ENCODE measurements at regions not wholly inside any gene's neighbourhood (a gene's known extent, or its start where the extent isn't known, plus 50 kb on each side); places are given as distances from the start of the nearest gene placed in this dataset.

- H3K27me3 ChIP-seq: no peaks in the 10 kb centered on the region
- no peak for DNase-seq
- no peaks in the 10 kb centered on the region for H3K36me3 ChIP-seq
- TF ChIP-seq, protein P1, sequence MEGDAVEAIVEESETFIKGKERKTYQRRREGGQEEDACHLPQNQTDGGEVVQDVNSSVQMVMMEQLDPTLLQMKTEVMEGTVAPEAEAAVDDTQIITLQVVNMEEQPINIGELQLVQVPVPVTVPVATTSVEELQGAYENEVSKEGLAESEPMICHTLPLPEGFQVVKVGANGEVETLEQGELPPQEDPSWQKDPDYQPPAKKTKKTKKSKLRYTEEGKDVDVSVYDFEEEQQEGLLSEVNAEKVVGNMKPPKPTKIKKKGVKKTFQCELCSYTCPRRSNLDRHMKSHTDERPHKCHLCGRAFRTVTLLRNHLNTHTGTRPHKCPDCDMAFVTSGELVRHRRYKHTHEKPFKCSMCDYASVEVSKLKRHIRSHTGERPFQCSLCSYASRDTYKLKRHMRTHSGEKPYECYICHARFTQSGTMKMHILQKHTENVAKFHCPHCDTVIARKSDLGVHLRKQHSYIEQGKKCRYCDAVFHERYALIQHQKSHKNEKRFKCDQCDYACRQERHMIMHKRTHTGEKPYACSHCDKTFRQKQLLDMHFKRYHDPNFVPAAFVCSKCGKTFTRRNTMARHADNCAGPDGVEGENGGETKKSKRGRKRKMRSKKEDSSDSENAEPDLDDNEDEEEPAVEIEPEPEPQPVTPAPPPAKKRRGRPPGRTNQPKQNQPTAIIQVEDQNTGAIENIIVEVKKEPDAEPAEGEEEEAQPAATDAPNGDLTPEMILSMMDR (IDR thresholded peaks at IDR 0.05): no peak
- no peak for TF ChIP-seq POLR2A (IDR thresholded peaks at IDR 0.05)
- no peaks in the 10 kb centered on the region for H3K4me1 ChIP-seq
- no peak overlapping the region for H3K27ac ChIP-seq
- 81 to 94% methylated on average over 5 of the region's 5 CpGs for WGBS, 2 donors
- H3K4me3 ChIP-seq: no peak overlapping the region
- intact Hi-C loops (cut with DNase I): no loop called here
- no peaks in the 10 kb centered on the region for H3K9me3 ChIP-seq
Measured at GRCh38 chr16:52758473-52758855, 211.5 kb upstream of the TOX3 start.

DNA sequence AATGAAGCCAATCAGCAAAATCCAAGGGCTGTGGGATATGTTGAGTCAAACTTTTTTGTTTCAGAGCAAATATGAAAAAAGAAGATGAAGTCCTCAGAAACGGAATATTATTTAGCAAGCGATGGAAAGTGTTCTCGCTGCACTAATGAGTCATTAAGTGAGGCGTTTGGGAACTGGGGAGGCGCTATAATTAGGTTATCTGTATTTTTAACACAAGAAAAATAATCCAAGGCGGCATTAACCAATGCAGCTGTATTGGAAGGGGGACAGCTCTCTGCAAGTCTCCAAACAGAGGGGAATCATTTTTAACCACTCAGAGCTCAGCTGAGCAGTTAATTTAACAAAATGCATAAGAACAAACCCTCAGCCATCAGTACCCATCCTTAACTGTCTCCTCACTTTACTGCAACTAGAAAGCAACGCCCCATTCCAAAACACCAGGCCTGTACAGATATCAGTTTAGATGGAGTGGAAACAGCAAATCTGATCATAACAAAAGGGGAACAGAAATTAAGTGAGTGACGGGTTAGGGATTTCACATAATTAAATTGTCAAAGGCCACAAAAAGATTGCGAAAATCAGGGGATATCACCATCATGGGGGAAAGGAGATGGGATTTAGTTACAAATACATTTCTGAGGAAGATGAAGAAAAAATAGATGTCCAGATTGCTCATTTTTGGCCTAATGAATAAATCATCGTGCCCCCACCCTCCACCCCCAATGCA, 211.0 kb upstream of the TOX3 start:
- 76 to 81% methylated on average over 10 of the region's 10 CpGs for WGBS, 2 donors
- Histone ChIP-seq H3K4me3 (no peak overlapping the region), H3K9me3 (no peaks in the 10 kb centered on the region), H3K27ac (no peak overlapping the region), H3K27me3 (no peaks in the 10 kb centered on the region), H3K4me1 (no peaks in the 10 kb centered on the region), H3K36me3 (no peaks in the 10 kb centered on the region)
- no peak for TF ChIP-seq POLR2A (IDR thresholded peaks at IDR 0.05)
- TF ChIP-seq, protein P1 (IDR thresholded peaks at IDR 0.05): no peak
- intact Hi-C loops (cut with DNase I): no loop called here
- no peak for DNase-seq

GRCh38 chr16:52756812-52757517, 210.0 kb upstream of the TOX3 start:
- Histone ChIP-seq H3K4me1 (no peaks in the 10 kb centered on the region), H3K4me3 (no peak overlapping the region), H3K27me3 (no peaks in the 10 kb centered on the region), H3K9me3 (no peaks in the 10 kb centered on the region), H3K36me3 (no peaks in the 10 kb centered on the region), H3K27ac (no peak overlapping the region)
- WGBS, 2 donors: 85 to 87% methylated on average over 2 of the region's 2 CpGs
- TF ChIP-seq, protein P1 (IDR thresholded peaks at IDR 0.05): no peak
- TF ChIP-seq POLR2A (IDR thresholded peaks at IDR 0.05): no peak
- DNase-seq: no peak
- intact Hi-C loops (cut with DNase I): no loop called here

DNA sequence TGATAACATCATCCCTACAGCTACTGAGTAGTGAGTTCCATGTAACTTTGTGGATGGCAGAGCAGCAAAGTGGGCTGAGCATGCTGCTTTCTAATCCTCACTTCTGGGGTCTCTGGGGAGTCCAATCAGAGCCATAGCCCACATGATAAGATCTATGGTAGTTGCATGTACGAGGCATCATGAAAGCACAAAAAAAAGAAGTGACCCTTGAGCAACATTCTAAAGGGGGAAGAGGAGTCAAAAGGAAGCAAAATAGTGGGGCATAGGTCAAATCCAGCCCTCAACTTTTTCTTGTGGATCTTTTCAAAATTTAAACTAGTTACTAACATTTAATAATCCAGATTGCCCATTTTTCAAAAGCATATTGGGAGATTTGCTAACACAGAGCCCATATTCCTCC, 208.5 kb upstream of the TOX3 start:
- Histone ChIP-seq H3K27ac (no peak overlapping the region), H3K4me3 (no peak overlapping the region), H3K36me3 (no peaks in the 10 kb centered on the region), H3K4me1 (no peaks in the 10 kb centered on the region), H3K27me3 (peaks cover 0 to 8% (median 0%) of the 10 kb centered on the region in 4 donors), H3K9me3 (no peaks in the 10 kb centered on the region)
- DNase-seq: no peak
- intact Hi-C loops (cut with DNase I): no loop called here
- TF ChIP-seq, protein P1 (IDR thresholded peaks at IDR 0.05): no peak
- no peak for TF ChIP-seq POLR2A (IDR thresholded peaks at IDR 0.05)
- 81 to 83% methylated on average over 1 of the region's 1 CpG for WGBS, 2 donors

GRCh38 chr16:52751035-52751434, 204.1 kb upstream of the TOX3 start:
- Histone ChIP-seq H3K27me3 (peaks cover 0 to 25% (median 0%) of the 10 kb centered on the region in 4 donors), H3K27ac (no peak overlapping the region), H3K9me3 (no peaks in the 10 kb centered on the region), H3K4me1 (no peaks in the 10 kb centered on the region), H3K4me3 (no peak overlapping the region), H3K36me3 (no peaks in the 10 kb centered on the region)
- DNase-seq: no peak
- intact Hi-C loops (cut with DNase I): no loop called here
- TF ChIP-seq, protein P1 (IDR thresholded peaks at IDR 0.05): no peak
- TF ChIP-seq POLR2A (IDR thresholded peaks at IDR 0.05): no peak
